PC-3 (cell line): ENCODE measurements at regions not wholly inside any gene's neighbourhood (a gene's known extent, or its start where the extent isn't known, plus 50 kb on each side); places are given as distances from the start of the nearest gene placed in this dataset.

Experiments used
- ATAC-seq: fragments of 200-7000 bp; cut with Tn5 transposase; 2 replicates; pipeline ENCODE4 v1.9.1; 2020; ENCODE audit warnings: mild to moderate bottlenecking, moderate library complexity
- BruUV-seq: library from RNA; stranded (reverse); fragments of 400-500 nt; replicated peaks from 2 replicates; lab custom pipeline; 2021; lab: Mats Ljungman, UMichigan
- CTCF ChIA-PET: fragments of 300-600 bp; sonication (Branson Sonifier 250); formaldehyde crosslinking; loops from one replicate; lab custom pipeline; 2022; ENCODE audit warnings: antibody characterized with exemption; lab: Charles Lee
- POLR2A ChIA-PET: fragments of 300-600 bp; sonication (Branson Sonifier 250); formaldehyde crosslinking; loops from one replicate; lab custom pipeline; 2022; ENCODE audit warnings: antibody characterized with exemption; ENCODE audit not compliant: unreplicated experiment; lab: Charles Lee
- DNase-seq: peaks from one replicate; pipeline ENCODE4 v3.0.0-alpha.2; 2015
- H2AFZ ChIP-seq: fragments of 300-600 bp; sonication (generic); 2 replicates; pipeline ENCODE4 v1.6.0; 2016; ENCODE audit warnings: antibody characterized with exemption, low read length
- H3F3A ChIP-seq: fragments of 300-600 bp; sonication (generic); one replicate; pipeline ENCODE4 v1.6.0; 2017; ENCODE audit warnings: antibody characterized with exemption, low read length, control low read depth, mild to moderate bottlenecking; ENCODE audit not compliant: unreplicated experiment
- H3K27ac ChIP-seq: fragments of 300-600 bp; sonication (generic); 2 replicates; pipeline ENCODE4 v1.5.1; 2016; ENCODE audit warnings: mild to moderate bottlenecking, low read length
- H3K27me3 ChIP-seq: fragments of 300-600 bp; sonication (generic); 2 replicates; pipeline ENCODE4 v1.6.1; 2016; ENCODE audit warnings: low read length, mixed read lengths
- H3K36me3 ChIP-seq: fragments of 300-600 bp; sonication (generic); 2 replicates; pipeline ENCODE4 v1.6.1; 2016; ENCODE audit warnings: low read depth, mixed run types, low read length, mixed read lengths
- H3K4me1 ChIP-seq: fragments of 300-600 bp; sonication (generic); 2 replicates; pipeline ENCODE4 v1.5.1; 2016; ENCODE audit warnings: low read length; ENCODE audit not compliant: insufficient read depth
- H3K4me2 ChIP-seq: fragments of 300-600 bp; sonication (generic); 2 replicates; pipeline ENCODE4 v1.6.0; 2016; ENCODE audit warnings: low read length
- H3K4me3 ChIP-seq: fragments of 300-600 bp; sonication (generic); 2 replicates; pipeline ENCODE4 v1.5.1; 2016; ENCODE audit warnings: mild to moderate bottlenecking, low read length, mixed read lengths
- H3K79me2 ChIP-seq: fragments of 300-600 bp; sonication (generic); 2 replicates; pipeline ENCODE4 v1.6.1; 2017; ENCODE audit warnings: low read length, mixed read lengths
- H3K9ac ChIP-seq: fragments of 300-600 bp; sonication (generic); 2 replicates; pipeline ENCODE4 v1.6.0; 2016; ENCODE audit warnings: mild to moderate bottlenecking, low read length
- H3K9me2 ChIP-seq: fragments of 300-600 bp; sonication (generic); replicated peaks from 2 replicates; pipeline ENCODE4 v1.6.1; 2016; ENCODE audit warnings: mixed run types, low read length, mixed read lengths
- H3K9me3 ChIP-seq: fragments of 300-600 bp; sonication (generic); 2 replicates; pipeline ENCODE4 v1.6.1; 2016; ENCODE audit warnings: low read length, mixed read lengths
- H4K20me1 ChIP-seq: fragments of 300-600 bp; sonication (generic); 2 replicates; pipeline ENCODE4 v1.6.1; 2016; ENCODE audit warnings: low read length, mixed read lengths
- CTCF ChIP-seq: fragments of 300-600 bp; sonication (generic); conservative IDR thresholded peaks from 2 replicates; pipeline ENCODE4 v1.5.1; 2017; ENCODE audit warnings: antibody characterized with exemption, low read depth, mild to moderate bottlenecking, low read length
- EZH2 ChIP-seq: fragments of 300-600 bp; sonication (generic); IDR thresholded peaks from one replicate; pipeline ENCODE4 v1.6.1; 2017; ENCODE audit warnings: antibody characterized with exemption, mild to moderate bottlenecking, low read length; ENCODE audit not compliant: unreplicated experiment
- EZH2phosphoT487 ChIP-seq: fragments of 300-600 bp; sonication (generic); IDR thresholded peaks from 2 replicates; pipeline ENCODE4 v1.6.1; 2018; ENCODE audit warnings: mild to moderate bottlenecking, antibody characterized with exemption, low read length, borderline replicate concordance
- intact Hi-C: fragments of 100-400 bp; cut with micrococcal nuclease; formaldehyde crosslinking; loops from 2 replicates; pipeline ENCODE4 v1.9.0; 2023

GRCh38 chr15:94587113-94587512 is 355.8 kb downstream of the MCTP2 start:
- H3K79me2 ChIP-seq: no peaks in the 10 kb centered on the region
- no peaks in the 10 kb centered on the region for H3K4me1 ChIP-seq
- no peaks in the 10 kb centered on the region for H3K9me3 ChIP-seq
- TF ChIP-seq CTCF: no peak
- H3F3A ChIP-seq: no peaks in the 10 kb centered on the region
- BruUV-seq: no TSS peak
- H3K4me3 ChIP-seq: no peak overlapping the region
- H3K27me3 ChIP-seq: peaks cover 47% of the 10 kb centered on the region
- no peak overlapping the region for H3K27ac ChIP-seq
- no peaks in the 10 kb centered on the region for H4K20me1 ChIP-seq
- no peaks in the 10 kb centered on the region for H3K9me2 ChIP-seq
- no peak overlapping the region for H2AFZ ChIP-seq
- ATAC-seq (no peak), DNase-seq (no peak)
- ChIA-PET CTCF (no interaction called here), POLR2A (no interaction called here)
- intact Hi-C loops: no loop called here
- H3K9ac ChIP-seq: no peak overlapping the region
- H3K36me3 ChIP-seq: no peaks in the 10 kb centered on the region; the same call in 1 of the 2 replicates
- no peak overlapping the region for H3K4me2 ChIP-seq

GRCh38 chr15:94588993-94589392 is 357.6 kb downstream of the MCTP2 start:
- H3K4me2 ChIP-seq: no peak overlapping the region
- DNase-seq: no peak
- BruUV-seq: no TSS peak
- H3K79me2 ChIP-seq: no peaks in the 10 kb centered on the region
- no peaks in the 10 kb centered on the region for H3K9me3 ChIP-seq
- no peaks in the 10 kb centered on the region for H3F3A ChIP-seq
- H3K4me1 ChIP-seq: no peaks in the 10 kb centered on the region
- peaks cover 32% of the 10 kb centered on the region for H3K27me3 ChIP-seq
- H3K27ac ChIP-seq: no peak overlapping the region
- no peak overlapping the region for H3K4me3 ChIP-seq
- no peak overlapping the region for H3K9ac ChIP-seq
- ChIA-PET CTCF (no interaction called here), POLR2A (no interaction called here)
- H2AFZ ChIP-seq: no peak overlapping the region
- ATAC-seq: no peak
- H4K20me1 ChIP-seq: no peaks in the 10 kb centered on the region
- no peaks in the 10 kb centered on the region for H3K9me2 ChIP-seq
- H3K36me3 ChIP-seq: no peaks in the 10 kb centered on the region
- TF ChIP-seq EZH2phosphoT487 (no peak), CTCF (no peak), EZH2 (no peak)
- intact Hi-C loops: no loop called here

- Histone ChIP-seq H3K9me3 (no peaks in the 10 kb centered on the region), H3K27me3 (no peaks in the 10 kb centered on the region), H2AFZ (no peak overlapping the region), H3K4me3 (no peak overlapping the region), H4K20me1 (no peaks in the 10 kb centered on the region), H3K9me2 (no peaks in the 10 kb centered on the region), H3K4me1 (no peaks in the 10 kb centered on the region), H3K4me2 (no peak overlapping the region), H3K79me2 (no peaks in the 10 kb centered on the region), H3K27ac (no peak overlapping the region), H3K36me3 (no peaks in the 10 kb centered on the region), H3K9ac (no peak overlapping the region), H3F3A (no peaks in the 10 kb centered on the region)
- no TSS peak for BruUV-seq
- DNase-seq (no peak), ATAC-seq (no peak)
- no peak for TF ChIP-seq EZH2
- TF ChIP-seq EZH2phosphoT487: no peak
- TF ChIP-seq CTCF: no peak
- ChIA-PET CTCF (no interaction called here), POLR2A (no interaction called here)
- intact Hi-C loops: no loop called here
These were observed 361.1 kb downstream of the MCTP2 start for GRCh38 chr15:94592495-94592894.
